Dendritic cell treated with granulocyte-macrophage colony-stimulating factor and Interleukin-4, amounts not matched to agents 40 ng/mL and 50 ng/mL, for 4 days (primary cell): ENCODE measurements at regions not wholly inside any gene's neighbourhood (a gene's known extent, or its start where the extent isn't known, plus 50 kb on each side); places are given as distances from the start of the nearest gene placed in this dataset.

Experiments
- H3K27ac Mint-ChIP-seq: one replicate; pipeline ENCODE4 v1.8.0; 2022; ENCODE audit warnings: mild to moderate bottlenecking, mixed read lengths
- H3K27me3 Mint-ChIP-seq: one replicate; pipeline ENCODE4 v1.8.0; 2022; ENCODE audit warnings: mild to moderate bottlenecking, mixed read lengths
- H3K36me3 Mint-ChIP-seq: one replicate; pipeline ENCODE4 v1.8.0; 2022; ENCODE audit warnings: low read depth, mixed read lengths
- H3K4me1 Mint-ChIP-seq: one replicate; pipeline ENCODE4 v1.8.0; 2022; ENCODE audit warnings: low read depth, mixed read lengths
- H3K4me3 Mint-ChIP-seq: one replicate; pipeline ENCODE4 v1.8.0; 2022; ENCODE audit warnings: mild to moderate bottlenecking, moderate library complexity, mixed read lengths
- H3K9me3 Mint-ChIP-seq: one replicate; pipeline ENCODE4 v1.8.0; 2022; ENCODE audit warnings: mixed read lengths
- intact Hi-C: fragments of 100-400 bp; cut with micrococcal nuclease; formaldehyde crosslinking; loops from one replicate; pipeline ENCODE4 v1.15.0; 2022

DNA sequence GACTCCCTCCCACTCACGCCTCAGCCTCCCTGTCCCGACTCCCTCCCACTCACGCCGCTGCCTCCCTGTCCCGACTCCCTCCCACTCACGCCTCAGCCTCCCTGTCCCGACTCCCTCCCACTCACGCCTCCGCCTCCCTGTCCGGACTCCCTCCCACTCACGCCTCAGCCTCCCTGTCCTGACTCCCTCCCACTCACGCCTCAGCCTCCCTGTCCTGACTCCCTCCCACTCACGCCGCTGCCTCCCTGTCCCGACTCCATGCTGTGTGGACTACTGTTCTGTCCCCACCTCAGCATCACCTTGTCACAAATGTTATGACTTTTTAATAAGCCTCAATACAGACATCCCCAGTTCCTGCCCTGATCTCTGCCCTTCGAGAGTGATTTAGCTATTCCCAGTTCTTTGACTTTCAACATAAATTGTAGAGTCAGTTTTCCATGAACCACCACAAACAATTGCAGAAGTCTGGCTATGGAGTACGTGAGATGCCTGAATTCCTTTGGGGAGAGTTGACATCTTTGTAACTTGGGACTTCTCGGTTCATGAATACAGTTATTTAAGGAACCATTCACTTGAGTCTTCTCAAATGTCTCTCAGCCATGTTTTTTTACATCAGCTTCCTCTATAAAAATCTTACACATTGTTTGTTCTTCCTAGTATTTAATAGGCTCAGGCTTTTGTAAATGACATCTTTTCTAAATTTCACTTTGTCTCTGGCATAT is 71.9 kb downstream of the FOXL3 start:
- H3K9me3 Mint-ChIP-seq: peaks cover 18% of the 10 kb centered on the region
- H3K27me3 Mint-ChIP-seq: peaks cover 88% of the 10 kb centered on the region
- H3K36me3 Mint-ChIP-seq: no peaks in the 10 kb centered on the region
- intact Hi-C loops: no loop called here
- peaks cover 32% of the 10 kb centered on the region for H3K4me1 Mint-ChIP-seq
- peak overlapping the region; percentile 60 for H3K27ac Mint-ChIP-seq
- peak overlapping the region; percentile 52 for H3K4me3 Mint-ChIP-seq

DNA sequence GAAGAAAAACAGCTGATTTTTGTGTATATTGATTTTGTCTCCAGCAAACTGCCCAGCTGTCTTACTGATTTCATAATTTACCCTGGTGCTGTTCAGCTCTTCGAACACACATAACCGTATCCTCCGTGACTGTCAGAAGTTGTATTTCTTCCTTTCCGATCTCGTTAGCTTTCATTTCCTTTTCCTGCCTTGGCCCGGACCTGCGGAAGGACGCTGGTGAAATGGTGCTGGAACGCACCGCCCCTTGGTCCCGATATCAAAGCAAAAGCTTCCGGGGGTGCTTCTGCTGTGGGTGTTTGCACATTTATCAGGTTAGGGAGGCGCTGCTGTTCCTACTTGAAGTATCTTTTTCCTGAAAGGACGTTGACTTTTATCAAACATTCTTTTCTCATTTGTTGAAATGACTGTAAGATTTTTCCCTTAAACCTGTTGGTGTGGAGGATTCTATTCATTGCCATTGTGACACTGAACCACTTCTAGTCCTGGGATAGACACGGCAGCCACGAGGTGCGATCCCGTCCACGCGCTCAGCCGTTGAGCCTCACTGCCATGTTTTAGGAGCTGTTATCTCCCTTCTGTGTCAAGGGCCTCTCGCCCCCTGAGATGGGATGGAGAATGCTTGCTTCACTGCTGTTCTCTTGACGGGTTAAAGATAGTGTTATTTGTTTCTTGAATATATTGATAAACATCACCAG is 72.6 kb downstream of the FOXL3 start:
- peaks cover 32% of the 10 kb centered on the region for H3K4me1 Mint-ChIP-seq
- peak overlapping the region; percentile 60 for H3K27ac Mint-ChIP-seq
- H3K36me3 Mint-ChIP-seq: no peaks in the 10 kb centered on the region
- H3K4me3 Mint-ChIP-seq: peak overlapping the region; percentile 52
- H3K9me3 Mint-ChIP-seq: peaks cover 18% of the 10 kb centered on the region
- intact Hi-C loops: no loop called here
- peaks cover 90% of the 10 kb centered on the region for H3K27me3 Mint-ChIP-seq

DNA sequence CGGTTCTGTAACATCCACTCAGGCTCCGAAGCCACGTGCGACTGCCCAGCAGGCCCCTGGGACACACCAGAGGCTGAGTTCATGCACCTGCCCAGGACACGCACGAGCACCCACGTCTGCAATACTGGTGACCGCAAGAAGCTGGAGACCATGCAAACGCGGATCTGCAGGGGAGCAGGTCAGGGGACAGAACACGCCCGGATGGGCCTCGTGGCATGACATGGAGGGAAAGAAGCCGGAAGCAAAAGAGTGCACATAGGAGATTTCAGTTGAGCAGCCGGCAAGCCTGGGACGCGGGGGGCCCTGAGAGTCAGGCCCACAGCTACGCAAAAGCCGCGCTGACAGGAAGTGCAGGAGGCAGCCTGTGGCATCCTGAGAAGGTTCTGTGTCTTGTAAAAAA is 73.7 kb downstream of the FOXL3 start:
- Mint-ChIP-seq H3K27ac (no peak overlapping the region), H3K4me1 (peaks cover 32% of the 10 kb centered on the region), H3K4me3 (no peak overlapping the region), H3K9me3 (peaks cover 11% of the 10 kb centered on the region), H3K27me3 (peaks cover 81% of the 10 kb centered on the region), H3K36me3 (no peaks in the 10 kb centered on the region)
- intact Hi-C loops: no loop called here

DNA sequence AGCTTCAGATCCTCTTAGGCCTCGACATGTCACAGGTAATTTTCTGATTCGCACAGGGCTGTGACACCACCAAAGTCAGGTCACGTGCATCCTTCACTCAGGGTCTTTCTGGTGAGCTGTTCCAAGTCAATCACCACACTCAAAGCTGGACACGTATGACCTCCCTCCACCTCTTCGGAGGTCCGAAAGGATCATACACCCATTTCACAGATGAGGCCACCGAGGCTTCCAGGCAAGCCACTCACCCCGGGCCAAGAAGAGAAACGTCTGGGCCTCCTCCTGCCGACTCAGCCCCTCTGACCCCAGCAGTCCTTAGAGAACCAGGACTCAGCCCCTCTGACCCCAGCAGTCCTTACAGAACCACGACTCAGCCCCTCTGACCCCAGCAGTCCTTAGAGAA is 74.6 kb downstream of the FOXL3 start:
- Mint-ChIP-seq H3K36me3 (no peaks in the 10 kb centered on the region), H3K27ac (no peak overlapping the region), H3K4me3 (no peak overlapping the region), H3K27me3 (peaks cover 72% of the 10 kb centered on the region), H3K4me1 (peaks cover 32% of the 10 kb centered on the region), H3K9me3 (peaks cover 8% of the 10 kb centered on the region)
- intact Hi-C loops: no loop called here

DNA sequence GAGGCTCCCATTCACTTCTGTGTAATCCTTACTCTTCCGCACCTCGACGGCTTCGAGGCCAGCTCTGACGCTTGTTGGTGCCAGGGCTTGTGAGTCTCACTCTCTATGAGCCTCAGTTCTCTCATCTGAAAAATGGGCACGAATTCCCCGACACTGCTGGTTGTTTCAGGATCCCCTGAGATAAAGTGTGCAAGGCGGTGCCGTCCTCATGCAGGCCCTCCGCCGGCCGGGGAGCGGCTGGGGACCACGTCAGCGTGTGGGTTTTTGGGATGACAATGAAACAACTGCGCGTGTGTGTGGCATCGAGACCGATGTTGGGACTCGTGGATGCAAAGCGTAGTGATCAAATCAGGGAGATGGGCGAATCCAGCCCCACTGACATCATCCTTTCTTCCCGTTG is 75.6 kb downstream of the FOXL3 start:
- peaks cover 27% of the 10 kb centered on the region for H3K4me1 Mint-ChIP-seq
- H3K27ac Mint-ChIP-seq: no peak overlapping the region
- peaks cover 8% of the 10 kb centered on the region for H3K9me3 Mint-ChIP-seq
- H3K36me3 Mint-ChIP-seq: no peaks in the 10 kb centered on the region
- H3K27me3 Mint-ChIP-seq: peaks cover 62% of the 10 kb centered on the region
- H3K4me3 Mint-ChIP-seq: no peak overlapping the region
- intact Hi-C loops: no loop called here

DNA sequence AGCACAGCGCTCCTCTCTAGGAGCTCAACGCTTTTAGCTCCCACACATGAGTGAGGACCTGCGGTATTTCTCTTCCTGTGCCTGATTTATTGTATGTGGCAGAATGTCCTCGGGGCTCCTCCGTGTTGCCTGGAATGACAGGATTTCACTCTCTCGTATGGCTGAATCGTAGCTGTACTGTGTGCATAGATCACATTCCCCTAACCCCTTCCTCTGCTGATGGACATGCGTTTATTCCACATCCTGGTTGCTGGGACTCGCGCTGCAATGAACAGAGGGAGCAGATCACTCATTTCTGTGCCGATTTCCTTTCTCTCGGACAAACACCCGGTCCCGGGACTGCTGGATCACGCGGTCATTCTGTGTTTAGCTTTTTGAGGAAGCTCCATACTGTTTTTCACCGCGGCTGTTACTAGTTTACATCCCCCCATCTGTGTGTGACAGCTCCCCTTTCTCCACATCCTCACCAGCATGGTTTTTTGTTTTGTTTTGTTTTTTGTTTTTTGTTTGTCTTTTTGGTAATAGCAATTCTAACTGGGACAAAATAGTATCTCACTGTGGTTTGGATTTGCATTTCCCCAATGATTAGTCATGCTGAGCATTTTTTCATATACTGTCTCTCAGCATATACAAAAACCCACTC is 76.3 kb downstream of the FOXL3 start:
- intact Hi-C loops: no loop called here
- H3K36me3 Mint-ChIP-seq: no peaks in the 10 kb centered on the region
- peaks cover 27% of the 10 kb centered on the region for H3K4me1 Mint-ChIP-seq
- peak overlapping the region; percentile 9 for H3K27ac Mint-ChIP-seq
- H3K9me3 Mint-ChIP-seq: peaks cover 8% of the 10 kb centered on the region
- peak overlapping the region; percentile 31 for H3K4me3 Mint-ChIP-seq
- H3K27me3 Mint-ChIP-seq: peaks cover 56% of the 10 kb centered on the region

DNA sequence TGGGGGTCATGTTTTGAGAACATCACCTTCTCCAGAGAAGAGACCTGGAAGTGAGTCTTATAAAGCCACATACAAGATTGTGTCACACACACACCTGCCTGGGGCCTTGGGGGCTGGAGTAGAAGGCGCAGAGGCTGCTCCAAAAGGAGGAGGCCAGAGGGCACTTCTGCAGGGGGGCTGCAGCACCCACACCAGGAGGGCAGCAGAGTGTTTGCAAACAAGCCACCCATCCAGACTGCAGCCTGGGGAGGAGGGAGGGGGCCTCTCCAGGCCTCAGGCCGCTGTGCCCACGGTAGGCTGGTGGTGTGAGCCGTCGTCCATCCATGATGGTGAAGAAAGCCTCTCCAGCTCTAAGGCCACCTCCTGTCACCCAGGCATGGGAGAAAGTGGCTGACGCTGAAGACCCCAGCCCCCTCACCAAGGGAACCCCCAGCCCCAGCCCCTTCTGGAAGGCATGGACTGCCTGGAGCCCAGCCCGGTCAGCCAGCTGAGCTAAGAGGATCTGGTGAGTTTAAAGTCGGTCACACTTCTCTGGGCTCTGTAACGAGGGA is 77.5 kb downstream of the FOXL3 start:
- Mint-ChIP-seq H3K36me3 (no peaks in the 10 kb centered on the region), H3K27me3 (peaks cover 52% of the 10 kb centered on the region), H3K4me1 (peaks cover 18% of the 10 kb centered on the region), H3K9me3 (peaks cover 8% of the 10 kb centered on the region), H3K27ac (no peak overlapping the region), H3K4me3 (no peak overlapping the region)
- intact Hi-C loops: no loop called here

DNA sequence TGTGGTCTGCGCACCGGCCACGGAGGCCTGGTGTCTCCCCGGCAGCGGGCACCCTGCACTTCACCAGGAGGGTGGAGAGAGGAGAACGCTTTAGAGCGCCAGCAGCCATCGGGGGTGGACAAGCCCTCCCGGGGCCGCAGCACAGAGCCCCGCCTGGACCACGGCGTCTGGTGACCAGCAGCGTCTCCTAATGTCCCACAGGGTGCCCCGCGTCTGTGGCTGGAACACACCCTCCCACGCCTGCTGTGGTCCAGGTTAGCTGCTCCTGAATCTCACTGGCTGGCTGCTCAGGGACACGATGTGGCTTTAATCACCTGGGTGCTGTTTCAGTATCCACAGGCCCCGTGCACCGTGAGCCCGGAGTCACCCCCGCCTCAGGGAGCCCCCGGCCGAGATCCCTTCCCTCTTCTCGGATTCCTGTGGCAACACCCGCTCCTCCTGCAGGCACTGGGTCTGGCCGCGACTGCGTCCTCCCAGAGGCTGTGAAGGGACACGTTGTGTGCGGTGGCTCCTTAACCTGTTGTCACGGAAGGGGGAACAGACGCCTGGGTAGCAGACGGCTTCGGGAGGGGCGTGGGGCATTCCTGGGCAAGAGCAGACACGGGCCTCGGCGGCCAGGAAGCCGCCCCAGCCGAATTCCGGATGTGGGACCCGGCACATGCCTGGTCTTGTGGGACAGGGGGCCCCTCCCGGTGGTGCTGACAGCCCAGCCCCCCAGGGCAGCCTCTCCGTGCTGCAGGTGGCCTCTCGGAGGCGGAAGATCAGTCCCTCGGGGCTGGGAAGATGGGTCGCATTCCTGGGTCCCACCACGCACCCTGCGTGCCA is 78.9 kb downstream of the FOXL3 start:
- Mint-ChIP-seq H3K4me1 (peaks cover 15% of the 10 kb centered on the region), H3K27me3 (peaks cover 37% of the 10 kb centered on the region), H3K4me3 (no peak overlapping the region), H3K27ac (no peak overlapping the region), H3K9me3 (peaks cover under 1% of the 10 kb centered on the region), H3K36me3 (no peaks in the 10 kb centered on the region)
- intact Hi-C loops: no loop called here

DNA sequence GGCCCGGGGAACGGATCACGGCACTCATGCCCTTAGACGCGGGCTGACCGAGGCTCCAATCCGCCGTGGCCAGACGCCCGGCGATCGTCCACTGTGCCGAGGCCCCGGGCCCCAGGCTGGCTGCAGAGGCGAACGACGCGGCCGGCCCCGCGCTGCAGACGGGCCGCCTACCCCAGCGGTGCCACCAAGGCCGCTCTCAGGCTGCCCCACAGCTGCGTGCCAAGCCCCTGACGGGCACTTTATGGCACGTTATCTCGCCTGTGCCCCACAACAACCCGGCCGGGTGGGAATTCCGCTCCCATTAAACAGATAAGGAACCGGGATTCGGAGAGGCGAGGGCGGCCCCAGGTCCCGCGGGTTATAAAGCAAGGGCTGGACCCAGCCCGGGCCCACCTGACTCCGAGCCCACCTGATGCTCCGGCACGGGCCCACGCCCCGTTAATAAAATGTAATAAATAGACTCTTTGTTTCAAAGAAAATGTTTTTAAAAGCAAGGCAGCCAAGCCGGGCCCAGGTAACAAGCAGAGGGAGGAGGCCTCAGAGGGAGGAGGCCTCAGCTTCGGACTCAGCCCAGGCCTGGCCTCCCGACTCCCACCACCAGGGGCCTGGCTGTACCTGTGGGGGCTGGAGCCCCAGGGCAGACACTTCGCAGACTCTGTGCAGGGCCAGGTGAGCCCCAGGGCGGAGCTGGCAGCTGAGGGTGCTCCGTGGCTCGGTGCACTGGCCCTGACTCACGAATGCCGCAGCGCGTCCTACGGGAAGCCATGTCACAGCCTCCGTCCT is 79.7 kb downstream of the FOXL3 start:
- Mint-ChIP-seq H3K27ac (no peak overlapping the region), H3K4me1 (peaks cover 15% of the 10 kb centered on the region), H3K36me3 (no peaks in the 10 kb centered on the region), H3K9me3 (no peaks in the 10 kb centered on the region), H3K4me3 (no peak overlapping the region), H3K27me3 (peaks cover 32% of the 10 kb centered on the region)
- intact Hi-C loops: no loop called here

DNA sequence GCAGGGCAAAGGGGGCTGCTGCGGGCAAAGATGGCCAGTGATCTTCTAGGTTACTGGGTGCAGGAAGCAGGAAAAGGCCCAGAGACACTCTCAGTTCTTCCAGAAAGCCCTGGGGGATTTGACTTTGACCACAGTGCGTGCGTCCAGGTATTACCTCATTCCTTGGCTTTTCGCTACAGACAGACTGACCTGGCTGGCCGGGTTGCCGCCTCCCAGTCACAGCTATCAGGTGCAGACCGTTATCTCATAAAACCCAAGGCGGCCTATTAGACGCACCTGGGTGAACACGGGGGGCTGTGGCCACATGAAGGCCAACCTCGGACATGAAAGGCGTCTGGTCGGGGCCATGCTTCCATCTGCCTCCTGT is 80.3 kb downstream of the FOXL3 start:
- no peaks in the 10 kb centered on the region for H3K9me3 Mint-ChIP-seq
- H3K36me3 Mint-ChIP-seq: no peaks in the 10 kb centered on the region
- intact Hi-C loops: no loop called here
- no peak overlapping the region for H3K27ac Mint-ChIP-seq
- peaks cover 31% of the 10 kb centered on the region for H3K27me3 Mint-ChIP-seq
- peaks cover 15% of the 10 kb centered on the region for H3K4me1 Mint-ChIP-seq
- no peak overlapping the region for H3K4me3 Mint-ChIP-seq

DNA sequence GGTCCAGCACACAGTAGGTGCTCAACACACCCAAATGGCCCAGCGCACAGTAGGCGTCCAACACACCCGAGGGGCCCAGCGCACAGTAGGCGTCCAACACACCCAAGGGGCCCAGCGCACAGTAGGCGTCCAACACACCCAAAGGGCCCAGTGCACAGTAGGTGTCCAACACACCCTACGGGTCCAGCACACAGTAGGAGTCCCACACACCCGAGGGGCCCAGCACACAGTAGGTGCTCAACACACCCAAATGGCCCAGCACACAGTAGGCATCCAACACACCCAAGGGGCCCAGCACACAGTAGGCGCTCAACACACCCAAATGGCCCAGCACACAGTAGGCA is 80.8 kb downstream of the FOXL3 start:
- H3K9me3 Mint-ChIP-seq: no peaks in the 10 kb centered on the region
- H3K36me3 Mint-ChIP-seq: no peaks in the 10 kb centered on the region
- peaks cover 31% of the 10 kb centered on the region for H3K27me3 Mint-ChIP-seq
- peaks cover 12% of the 10 kb centered on the region for H3K4me1 Mint-ChIP-seq
- intact Hi-C loops: no loop called here
- no peak overlapping the region for H3K4me3 Mint-ChIP-seq
- no peak overlapping the region for H3K27ac Mint-ChIP-seq

DNA sequence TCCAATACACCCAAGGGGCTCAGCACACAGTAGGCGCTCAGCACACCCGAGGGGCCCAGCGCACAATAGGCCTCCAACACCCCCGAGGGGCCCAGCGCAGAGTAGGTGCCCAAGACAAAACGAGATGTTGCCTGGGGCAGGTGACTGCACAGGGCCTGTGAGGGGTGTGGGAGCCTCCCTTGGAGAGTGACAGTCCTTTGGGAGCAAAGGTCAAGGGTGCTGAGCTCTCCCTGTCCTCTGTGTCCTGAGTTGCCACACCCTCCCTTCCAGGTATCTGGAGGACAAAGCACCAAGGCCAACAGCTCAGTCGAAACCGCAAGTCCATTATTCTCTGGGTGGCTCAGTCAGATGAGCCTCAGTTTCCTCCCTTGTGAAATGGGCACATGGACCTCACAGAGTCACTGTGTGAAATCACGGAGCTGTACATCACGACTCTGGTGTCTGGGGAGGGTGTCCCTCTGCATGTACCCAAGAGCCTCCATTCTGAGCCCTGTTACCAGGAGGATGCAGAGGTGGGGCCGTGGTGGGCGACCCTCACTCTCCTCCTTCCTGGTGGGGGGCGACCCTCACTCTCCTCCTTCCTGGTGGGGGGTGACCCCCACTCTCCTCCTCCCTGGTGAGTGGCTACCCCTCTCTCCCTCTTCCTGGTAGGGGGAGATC is 81.3 kb downstream of the FOXL3 start:
- Mint-ChIP-seq H3K9me3 (no peaks in the 10 kb centered on the region), H3K4me3 (no peak overlapping the region), H3K4me1 (peaks cover 7% of the 10 kb centered on the region), H3K27me3 (peaks cover 30% of the 10 kb centered on the region), H3K36me3 (no peaks in the 10 kb centered on the region), H3K27ac (no peak overlapping the region)
- intact Hi-C loops: no loop called here
